B cell (primary cell): ENCODE measurements at regions not wholly inside any gene's neighbourhood (a gene's known extent, or its start where the extent isn't known, plus 50 kb on each side); places are given as distances from the start of the nearest gene placed in this dataset.
"Not testable (repeated sequence)": the region's sequence is repeated elsewhere in the genome, so short reads cannot be mapped to it uniquely, and the experiment has no call there.

ENCODE experiments used
- ATAC-seq: fragments of 200-7000 bp; cut with Tn5 transposase; one replicate; pipeline ENCODE4 v1.10.0; 2021; ENCODE audit warnings: low read depth, mild to moderate bottlenecking, moderate number of reproducible peaks, moderate library complexity
- CTCF ChIA-PET: fragments of 350-600 bp; sonication (Branson Sonifier 250); formaldehyde crosslinking; loops from one replicate; lab custom pipeline; 2021; ENCODE audit warnings: antibody characterized with exemption, inconsistent platforms; lab: Charles Lee
- POLR2A ChIA-PET: fragments of 350-600 bp; sonication (Branson Sonifier 250); formaldehyde crosslinking; loops from one replicate; lab custom pipeline; 2021; ENCODE audit warnings: antibody characterized with exemption; lab: Charles Lee
- DNase-seq: peaks from one replicate; pipeline ENCODE4 v3.0.0; 2013
- H2AFZ ChIP-seq: 2 replicates; pipeline ENCODE4 v1.6.1; 2012; ENCODE audit warnings: mild to moderate bottlenecking, low read depth, low read length; ENCODE audit not compliant: insufficient read depth, poor library complexity, severe bottlenecking
- H3K27ac ChIP-seq, 2 donors: 1 replicate in 1 of 2; 2 replicates in 1 of 2; pipeline ENCODE4 v1.5.1; 2012 to 2013; ENCODE audit warnings: low read length in 2 of 2, mild to moderate bottlenecking in 2 of 2, moderate library complexity in 1 of 2
- H3K27me3 ChIP-seq, 4 experiments: fragments of 200-600 bp in 1 of 4; sonication (generic) in 1 of 4; replicated peaks in 1 of 4; 1 replicate in 2 of 4; 2 replicates in 2 of 4; pipeline versions ENCODE4 v1.6.1 to v1.7.0; 2013 to 2016; ENCODE audit warnings: low read length in 3 of 4, mild to moderate bottlenecking in 2 of 4, mixed read lengths in 1 of 4, moderate library complexity in 1 of 4; ENCODE audit not compliant: insufficient read depth in 4 of 4, control insufficient read depth in 3 of 4; ENCODE audit errors: control extremely low read depth in 1 of 4
- H3K36me3 ChIP-seq, 2 experiments: replicated peaks in 1 of 2; 1 replicate in 1 of 2; 2 replicates in 1 of 2; pipeline versions ENCODE4 v1.6.1 to v1.7.1; 2013; ENCODE audit warnings: low read length in 1 of 2; ENCODE audit not compliant: insufficient read depth in 2 of 2, control insufficient read depth in 1 of 2; ENCODE audit errors: control extremely low read depth in 1 of 2, extremely low read depth in 1 of 2
- H3K4me1 ChIP-seq, 2 donors: fragments of 200-600 bp in 1 of 2; sonication (generic) in 1 of 2; 1 replicate in 1 of 2; 2 replicates in 1 of 2; pipeline versions ENCODE4 v1.5.1 to v1.6.1; 2013 to 2017; ENCODE audit warnings: low read length in 2 of 2; ENCODE audit not compliant: control insufficient read depth in 2 of 2, insufficient read depth in 2 of 2
- H3K4me2 ChIP-seq: replicated peaks from 2 replicates; pipeline ENCODE3; 2012; ENCODE audit warnings: mild to moderate bottlenecking, low read depth, low read length; ENCODE audit not compliant: poor library complexity, severe bottlenecking
- H3K4me3 ChIP-seq, 5 experiments: fragments of 200-600 bp in 1 of 5; sonication (generic) in 1 of 5; 1 replicate in 3 of 5; 2 replicates in 2 of 5; pipeline versions ENCODE4 v1.5.1 to v1.7.0; 2011 to 2016; ENCODE audit warnings: low read length in 4 of 5, mild to moderate bottlenecking in 4 of 5, low read depth in 2 of 5, control low read depth in 1 of 5, moderate library complexity in 1 of 5; ENCODE audit not compliant: insufficient read depth in 1 of 5; ENCODE audit errors: control extremely low read depth in 1 of 5, extremely low read depth in 1 of 5
- H3K79me2 ChIP-seq: fragments of 200-600 bp; sonication (generic); one replicate; pipeline ENCODE4 v1.6.0; 2016; ENCODE audit warnings: low read length; ENCODE audit not compliant: control insufficient read depth, insufficient read depth
- H3K9ac ChIP-seq: fragments of 200-600 bp; sonication (generic); 2 replicates; pipeline ENCODE4 v1.6.1; 2017; ENCODE audit warnings: mild to moderate bottlenecking, low read length, moderate library complexity
- H3K9me3 ChIP-seq, 3 donors: one replicate each; pipeline versions ENCODE4 v1.6.1 to v1.7.1; 2013; ENCODE audit warnings: low read length in 2 of 3; ENCODE audit not compliant: control insufficient read depth in 2 of 3, insufficient read depth in 1 of 3; ENCODE audit errors: control extremely low read depth in 1 of 3
- H4K20me1 ChIP-seq: 2 replicates; pipeline ENCODE4 v1.6.0; 2012; ENCODE audit warnings: mild to moderate bottlenecking, low read length; ENCODE audit not compliant: insufficient read depth, control insufficient read depth, poor library complexity, severe bottlenecking
- H3K27ac Mint-ChIP-seq: one replicate; pipeline ENCODE4 v1.8.0; 2021; ENCODE audit warnings: mixed read lengths
- H3K27me3 Mint-ChIP-seq: one replicate; pipeline ENCODE4 v1.8.0; 2021; ENCODE audit warnings: mixed read lengths
- H3K4me1 Mint-ChIP-seq: one replicate; pipeline ENCODE4 v1.8.0; 2021; ENCODE audit warnings: mixed read lengths
- H3K4me3 Mint-ChIP-seq: one replicate; pipeline ENCODE4 v1.8.0; 2021; ENCODE audit warnings: mixed read lengths
- H3K9me3 Mint-ChIP-seq: one replicate; pipeline ENCODE4 v1.8.0; 2022; ENCODE audit warnings: mixed read lengths; ENCODE audit not compliant: insufficient read depth
- EZH2 ChIP-seq: IDR thresholded peaks from 2 replicates; pipeline ENCODE4 v1.6.1; 2012; ENCODE audit warnings: borderline replicate concordance, low read depth, mild to moderate bottlenecking, moderate library complexity, low read length; ENCODE audit not compliant: insufficient read depth, poor library complexity, severe bottlenecking
- WGBS: methylation state at CpG from one replicate; pipeline ENCODE4 v1.1.5; 2013; ENCODE audit warnings: missing lambda C conversion rate; ENCODE audit not compliant: insufficient coverage; 5-methylcytosine and 5-hydroxymethylcytosine counted together
- intact Hi-C: fragments of 100-400 bp; cut with micrococcal nuclease; formaldehyde crosslinking; loops from one replicate; pipeline ENCODE4 v1.10.0; 2022
- TF ChIP-seq, protein P1 (sequence below): fragments of 200-600 bp; IDR thresholded peaks from one replicate; pipeline ENCODE4 v1.8.0; 2022; ENCODE audit warnings: antibody characterized with exemption, mild to moderate bottlenecking

DNA sequence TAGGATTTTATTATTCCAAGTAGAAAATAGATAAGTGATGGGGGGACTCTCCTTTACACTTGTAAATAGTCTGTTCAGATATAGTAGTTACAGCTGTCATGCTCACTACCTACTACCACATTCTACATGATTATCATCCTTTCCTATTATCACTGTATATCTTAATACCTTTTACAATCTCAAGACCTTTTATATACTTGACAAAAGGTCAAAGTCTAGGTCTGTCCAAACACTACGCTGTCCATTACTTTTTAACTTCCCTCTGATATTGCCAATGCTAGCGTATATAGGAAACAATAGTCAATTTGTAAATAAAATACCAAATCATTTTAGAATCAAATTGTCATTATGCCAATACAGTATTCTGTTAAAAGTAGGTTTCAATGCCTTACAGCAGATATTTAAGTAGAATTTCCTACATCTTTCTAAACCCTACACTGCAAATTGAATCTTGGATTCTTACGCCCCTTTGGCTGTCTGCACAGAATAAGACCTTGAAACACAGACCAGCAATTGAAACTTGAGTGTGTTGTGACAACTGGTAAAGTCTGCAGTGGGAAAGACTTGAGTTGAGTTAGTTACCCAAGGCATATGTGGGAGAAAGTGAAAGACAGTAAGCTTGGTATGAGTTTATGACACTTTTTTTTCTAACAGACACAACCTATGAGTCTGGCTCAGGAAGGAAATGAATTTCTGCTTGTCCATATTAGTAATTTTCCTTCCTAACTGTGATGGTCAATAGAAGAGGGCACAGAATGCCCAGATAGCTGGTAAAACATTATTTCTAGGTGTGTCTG lies 827.6 kb upstream of the ACO1 start:
- no peak overlapping the region for H3K4me3 Mint-ChIP-seq
- H2AFZ ChIP-seq: no peak overlapping the region
- ChIA-PET POLR2A (no interaction called here), CTCF (no interaction called here)
- H3K27ac ChIP-seq: no peak overlapping the region
- no peak for TF ChIP-seq EZH2
- TF ChIP-seq, protein P1, sequence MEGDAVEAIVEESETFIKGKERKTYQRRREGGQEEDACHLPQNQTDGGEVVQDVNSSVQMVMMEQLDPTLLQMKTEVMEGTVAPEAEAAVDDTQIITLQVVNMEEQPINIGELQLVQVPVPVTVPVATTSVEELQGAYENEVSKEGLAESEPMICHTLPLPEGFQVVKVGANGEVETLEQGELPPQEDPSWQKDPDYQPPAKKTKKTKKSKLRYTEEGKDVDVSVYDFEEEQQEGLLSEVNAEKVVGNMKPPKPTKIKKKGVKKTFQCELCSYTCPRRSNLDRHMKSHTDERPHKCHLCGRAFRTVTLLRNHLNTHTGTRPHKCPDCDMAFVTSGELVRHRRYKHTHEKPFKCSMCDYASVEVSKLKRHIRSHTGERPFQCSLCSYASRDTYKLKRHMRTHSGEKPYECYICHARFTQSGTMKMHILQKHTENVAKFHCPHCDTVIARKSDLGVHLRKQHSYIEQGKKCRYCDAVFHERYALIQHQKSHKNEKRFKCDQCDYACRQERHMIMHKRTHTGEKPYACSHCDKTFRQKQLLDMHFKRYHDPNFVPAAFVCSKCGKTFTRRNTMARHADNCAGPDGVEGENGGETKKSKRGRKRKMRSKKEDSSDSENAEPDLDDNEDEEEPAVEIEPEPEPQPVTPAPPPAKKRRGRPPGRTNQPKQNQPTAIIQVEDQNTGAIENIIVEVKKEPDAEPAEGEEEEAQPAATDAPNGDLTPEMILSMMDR: no peak
- no peaks in the 10 kb centered on the region for H3K9me3 ChIP-seq
- no peaks in the 10 kb centered on the region for H4K20me1 ChIP-seq
- 100% methylated on average over 1 of the region's 3 CpGs for WGBS
- no peaks in the 10 kb centered on the region for H3K27me3 ChIP-seq
- H3K4me2 ChIP-seq: no peak overlapping the region
- no peaks in the 10 kb centered on the region for H3K4me1 Mint-ChIP-seq
- H3K27me3 Mint-ChIP-seq: no peaks in the 10 kb centered on the region
- H3K36me3 ChIP-seq: no peaks in the 10 kb centered on the region
- H3K79me2 ChIP-seq: no peaks in the 10 kb centered on the region
- H3K4me3 ChIP-seq: no peak overlapping the region
- no peaks in the 10 kb centered on the region for H3K9me3 Mint-ChIP-seq
- no peak for DNase-seq
- no peak overlapping the region for H3K9ac ChIP-seq
- H3K4me1 ChIP-seq: no peaks in the 10 kb centered on the region
- intact Hi-C loops: no loop called here
- H3K27ac Mint-ChIP-seq: no peak overlapping the region
- no peak for ATAC-seq

DNA sequence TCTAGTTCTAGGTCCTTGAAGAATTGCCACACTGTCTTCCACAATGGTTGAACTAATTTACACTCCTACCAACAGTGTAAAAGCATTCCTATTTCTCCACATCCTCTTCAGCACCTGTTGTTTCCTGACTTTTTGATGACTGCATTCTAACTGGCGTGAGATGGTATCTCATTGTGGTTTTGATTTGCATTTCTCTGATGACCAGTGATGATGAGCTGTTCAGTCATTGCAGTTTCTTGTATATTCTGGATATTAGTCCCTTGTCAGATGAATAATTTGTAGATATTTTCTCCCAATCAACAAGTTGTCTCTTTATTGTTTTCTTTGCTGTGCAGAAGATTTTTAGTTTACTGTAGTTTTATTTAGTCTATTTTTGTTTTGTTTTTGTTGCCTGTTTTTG lies 812.3 kb upstream of the ACO1 start:
- H3K36me3 ChIP-seq, H3K79me2 ChIP-seq, POLR2A ChIA-PET, DNase-seq, H3K27me3 Mint-ChIP-seq, H3K9ac ChIP-seq, H4K20me1 ChIP-seq, intact Hi-C loops, H3K9me3 Mint-ChIP-seq, H3K4me1 Mint-ChIP-seq, H3K4me3 Mint-ChIP-seq, H3K27me3 ChIP-seq, H3K4me2 ChIP-seq, H2AFZ ChIP-seq, ATAC-seq, H3K27ac Mint-ChIP-seq, H3K9me3 ChIP-seq, H3K27ac ChIP-seq, H3K4me3 ChIP-seq, CTCF ChIA-PET, H3K4me1 ChIP-seq: not testable (repeated sequence)
- 80% methylated on average over 1 of the region's 1 CpG for WGBS
